GM12892 (cell line): ENCODE measurements at regions not wholly inside any gene's neighbourhood (a gene's known extent, or its start where the extent isn't known, plus 50 kb on each side); places are given as distances from the start of the nearest gene placed in this dataset.

Experiments
- DNase-seq: peaks from one replicate; pipeline ENCODE4 v3.0.0; 2011; ENCODE audit not compliant: insufficient read length
- FAIRE-seq: peaks from 2 replicates; lab custom pipeline; 2011; peaks lifted over from hg19 to GRCh38; lab: Jason Lieb, UNC
- POLR2A ChIP-seq: IDR thresholded peaks from 2 replicates; pipeline ENCODE4 v1.6.1; 2011; ENCODE audit warnings: low read depth, low read length, control low read depth
- POLR2AphosphoS5 ChIP-seq: IDR thresholded peaks from 2 replicates; pipeline ENCODE4 v1.6.1; 2011; ENCODE audit warnings: low read depth, low read length, control low read depth
- TAF1 ChIP-seq: IDR thresholded peaks from 2 replicates; pipeline ENCODE4 v1.6.1; 2011; ENCODE audit warnings: low read depth, mild to moderate bottlenecking, control low read depth, low read length, borderline replicate concordance

DNA sequence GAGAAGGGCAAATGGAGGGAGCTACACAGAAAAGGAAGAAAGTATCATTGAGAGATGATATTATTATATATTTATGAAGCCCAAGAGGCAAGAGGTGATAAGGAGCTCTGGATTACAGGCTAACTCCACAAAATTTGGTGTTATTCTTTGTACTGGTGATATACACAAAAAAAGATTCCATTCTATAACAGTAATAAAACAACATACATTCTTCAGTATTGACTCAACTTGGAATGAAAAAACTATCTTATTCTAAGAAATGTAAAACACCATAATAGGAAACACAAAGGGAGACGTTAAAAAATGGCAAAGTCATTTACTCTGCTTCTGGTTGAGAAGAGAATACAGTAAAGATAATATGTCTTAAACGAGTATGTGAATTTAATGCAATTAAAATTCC lies 99.4 kb downstream of the TEX35 start:
- FAIRE-seq (no peak), DNase-seq (no peak)
- TF ChIP-seq TAF1 = no peak
- TF ChIP-seq POLR2A = no peak
- TF ChIP-seq POLR2AphosphoS5 = no peak

DNA sequence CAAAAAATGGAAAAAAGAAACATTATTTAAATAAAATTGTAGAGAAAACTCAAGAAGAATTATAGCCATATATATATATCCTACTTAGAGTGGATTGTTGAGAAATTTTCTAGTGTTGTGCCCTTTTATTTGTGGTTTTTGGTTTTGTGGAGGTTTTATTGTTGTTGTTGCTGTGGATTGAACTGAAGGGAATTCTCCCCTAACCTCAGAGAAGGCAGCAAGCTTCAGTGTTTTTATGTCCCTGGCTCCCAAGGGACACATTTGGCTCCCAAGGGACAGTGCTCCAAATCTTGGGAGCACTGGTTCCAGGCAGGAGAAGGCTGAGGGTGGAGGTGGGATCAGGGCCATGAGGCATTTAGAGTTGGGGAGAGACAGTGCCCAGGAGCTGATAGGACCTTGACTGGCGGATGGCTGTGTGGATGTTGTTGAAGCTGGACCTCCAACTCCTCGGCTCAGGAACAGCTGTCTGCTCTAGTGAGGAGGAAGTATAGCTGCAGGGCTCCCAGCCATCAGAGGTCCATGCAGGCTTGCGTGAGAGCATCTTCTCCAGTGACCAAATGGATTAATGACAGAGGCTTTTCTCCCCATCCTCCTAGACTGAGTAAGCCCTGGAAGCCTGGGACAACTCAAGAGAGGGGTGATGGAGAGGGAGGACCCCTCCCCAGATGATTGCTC lies 100.5 kb downstream of the TEX35 start:
- FAIRE-seq = no peak
- no peak for DNase-seq
- no peak for TF ChIP-seq POLR2AphosphoS5
- TF ChIP-seq TAF1 = no peak
- no peak for TF ChIP-seq POLR2A

DNA sequence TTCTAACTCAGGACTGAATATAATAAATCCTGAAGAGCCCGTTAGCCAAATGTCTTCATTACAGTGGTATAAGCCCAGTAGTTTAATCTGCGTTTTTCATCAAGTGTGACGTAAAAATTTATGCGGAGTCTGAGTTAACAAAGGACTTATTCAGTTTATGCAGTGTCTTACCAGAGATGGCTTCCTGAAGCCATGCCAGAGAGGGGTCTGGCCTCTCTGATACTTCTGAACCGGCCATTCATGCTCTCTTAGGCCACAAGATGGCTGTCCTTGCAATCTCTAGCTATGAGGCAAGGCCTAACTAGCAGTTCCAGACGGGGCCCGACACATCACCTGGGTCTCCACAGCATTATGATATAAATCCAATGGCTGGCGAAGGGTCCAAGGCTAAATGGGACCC lies 101.4 kb downstream of the TEX35 start:
- no peak for DNase-seq
- TF ChIP-seq POLR2AphosphoS5 (no peak), POLR2A (no peak), TAF1 (no peak)
- no peak for FAIRE-seq

DNA sequence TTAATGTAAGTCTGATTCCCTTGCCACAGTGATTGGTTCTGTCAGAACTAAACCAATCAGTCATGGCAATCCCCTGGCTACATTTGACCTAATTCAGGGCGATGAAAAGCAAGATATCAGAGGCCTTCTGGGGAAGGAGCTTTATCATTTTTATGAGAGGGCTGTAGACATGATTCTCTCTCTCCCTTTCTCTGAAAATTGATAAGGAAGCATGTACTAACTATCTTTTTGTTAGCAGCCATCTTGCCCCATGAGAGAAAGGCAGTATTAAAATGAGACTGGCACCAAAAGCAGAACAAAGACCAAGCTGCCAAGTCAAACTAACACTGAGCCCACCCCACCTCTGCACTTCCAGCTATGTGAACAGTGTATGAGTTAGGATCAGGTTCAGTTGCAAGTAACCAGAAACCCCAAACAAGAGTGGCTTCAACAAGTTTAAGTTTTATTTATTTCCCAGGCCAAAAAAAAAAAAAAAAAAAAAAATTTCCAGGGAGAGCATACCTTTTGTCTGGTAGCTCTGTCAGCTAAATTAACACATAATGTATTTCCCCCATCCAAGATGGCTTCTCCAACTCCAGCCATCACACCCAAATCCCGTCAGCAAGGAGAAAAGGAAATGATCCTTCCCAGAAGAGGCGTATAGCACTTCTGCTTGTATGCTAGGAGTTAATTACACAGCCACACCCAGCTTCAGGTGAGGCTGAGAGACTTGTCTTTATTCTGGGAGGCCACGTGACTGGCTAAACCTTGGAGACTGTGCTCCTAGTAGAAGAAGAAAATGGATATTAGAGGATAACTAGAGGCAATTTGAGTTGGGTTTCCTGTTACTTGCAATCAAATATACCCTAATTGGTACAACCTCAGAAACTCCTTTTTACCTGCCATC lies 105.8 kb upstream of the RALGPS2 start:
- TF ChIP-seq POLR2AphosphoS5 (no peak), TAF1 (no peak), POLR2A (no peak)
- FAIRE-seq (no peak), DNase-seq (no peak)

DNA sequence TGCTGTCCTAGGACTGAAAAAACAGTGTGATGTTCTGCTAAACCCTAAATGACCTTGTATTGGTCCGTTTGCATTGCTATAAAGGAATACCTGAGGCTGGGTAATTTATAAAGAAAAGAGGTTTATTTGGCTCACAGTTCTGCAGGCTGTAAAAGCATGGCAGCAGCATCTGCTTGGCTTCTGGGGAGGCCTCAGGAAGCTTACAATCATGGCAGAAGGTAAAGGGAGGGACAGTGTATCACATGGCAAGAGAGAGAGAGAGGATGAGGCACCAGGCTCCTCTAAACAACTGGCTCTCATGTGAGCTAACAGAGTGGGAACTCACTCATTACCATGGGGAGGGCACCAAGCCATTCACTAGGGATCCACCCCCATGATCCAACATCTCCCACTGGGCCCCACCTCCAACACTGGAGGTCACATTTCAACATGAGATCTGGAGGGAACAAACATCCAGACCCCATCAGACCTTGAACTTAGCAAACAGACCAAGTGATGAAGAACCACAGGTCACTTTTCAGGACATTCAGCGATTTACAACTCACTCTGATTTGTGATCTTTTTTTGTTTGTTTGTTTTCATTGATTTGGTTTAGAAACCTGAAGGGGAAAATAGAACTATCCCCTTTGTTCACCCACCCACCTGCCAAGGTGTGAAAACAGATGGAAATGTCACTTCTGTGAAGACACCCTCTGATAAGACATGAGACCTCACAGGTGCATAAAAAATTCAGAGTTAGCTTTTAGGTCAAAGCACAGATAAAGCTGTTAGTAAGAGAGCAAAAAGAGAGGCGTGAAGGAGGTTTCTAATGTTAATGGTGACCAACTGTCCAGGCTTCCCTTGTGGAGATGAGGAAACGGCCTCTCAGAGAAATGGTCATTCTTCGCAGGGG lies 104.2 kb upstream of the RALGPS2 start:
- FAIRE-seq (no peak), DNase-seq (no peak)
- TF ChIP-seq POLR2AphosphoS5 (no peak), POLR2A (no peak)

DNA sequence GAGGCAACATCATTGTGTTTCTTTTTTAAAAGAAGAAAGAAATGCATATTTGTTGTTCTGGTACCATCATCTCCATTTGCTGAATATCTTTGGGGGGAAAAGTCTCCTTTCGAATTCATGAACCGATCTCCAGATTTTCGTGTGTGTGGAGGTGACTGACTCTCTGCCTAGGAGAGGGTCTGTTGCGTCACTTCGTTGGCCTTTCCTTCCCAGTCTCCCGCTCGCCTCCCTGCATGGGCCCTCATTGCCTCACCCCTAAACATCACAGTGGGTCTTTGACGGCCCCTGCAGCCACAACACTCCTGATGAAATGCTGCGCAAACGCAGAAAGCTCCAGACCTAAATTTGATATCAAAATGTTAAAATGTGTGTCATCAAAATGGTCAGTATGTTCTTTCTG lies 103.2 kb upstream of the RALGPS2 start:
- DNase-seq (no peak), FAIRE-seq (no peak)
- TF ChIP-seq POLR2A = no peak
- no peak for TF ChIP-seq POLR2AphosphoS5

DNA sequence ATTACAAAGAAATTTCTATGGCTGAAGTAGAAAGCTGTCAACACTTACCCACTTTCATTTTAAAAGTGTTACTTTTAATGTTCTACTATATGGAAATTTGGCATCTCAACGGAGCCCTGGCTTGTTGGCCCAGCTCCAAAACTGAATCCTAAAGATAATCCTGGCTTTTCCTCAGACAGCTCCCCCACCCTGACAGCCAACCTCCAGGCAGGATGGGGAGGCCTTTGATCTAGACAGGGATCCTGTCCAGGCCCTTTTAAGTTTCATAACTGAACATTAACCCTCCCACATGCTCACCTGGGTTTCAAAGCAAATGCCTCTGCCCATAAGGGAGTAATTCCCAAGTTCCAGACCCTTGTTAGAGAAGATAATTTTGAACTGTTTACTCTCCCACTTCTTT lies 99.3 kb upstream of the RALGPS2 start:
- no peak for DNase-seq
- FAIRE-seq = no peak
- no peak for TF ChIP-seq POLR2AphosphoS5
- TF ChIP-seq POLR2A = no peak
- no peak for TF ChIP-seq TAF1

DNA sequence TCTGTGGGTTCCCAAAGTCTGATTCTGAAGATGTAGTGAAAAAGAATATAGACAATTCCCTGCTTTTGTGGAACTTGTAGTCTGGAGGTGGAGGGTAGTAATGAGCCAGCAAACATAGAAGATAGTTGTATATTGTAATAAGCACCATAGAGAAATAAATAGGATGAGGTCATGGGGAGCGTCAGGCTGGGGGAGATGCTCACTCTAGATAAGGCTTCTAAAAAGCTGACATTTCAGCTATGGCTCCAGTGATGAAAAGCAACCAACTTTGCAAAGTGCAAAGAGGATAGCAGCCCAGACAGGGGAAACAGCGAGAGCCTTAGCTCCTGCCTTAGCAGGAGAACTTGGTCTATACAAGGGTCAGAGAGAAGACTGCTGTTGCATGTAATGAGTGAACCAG lies 98.0 kb upstream of the RALGPS2 start:
- DNase-seq (no peak), FAIRE-seq (no peak)
- TF ChIP-seq POLR2AphosphoS5 = no peak
- no peak for TF ChIP-seq TAF1
- no peak for TF ChIP-seq POLR2A

DNA sequence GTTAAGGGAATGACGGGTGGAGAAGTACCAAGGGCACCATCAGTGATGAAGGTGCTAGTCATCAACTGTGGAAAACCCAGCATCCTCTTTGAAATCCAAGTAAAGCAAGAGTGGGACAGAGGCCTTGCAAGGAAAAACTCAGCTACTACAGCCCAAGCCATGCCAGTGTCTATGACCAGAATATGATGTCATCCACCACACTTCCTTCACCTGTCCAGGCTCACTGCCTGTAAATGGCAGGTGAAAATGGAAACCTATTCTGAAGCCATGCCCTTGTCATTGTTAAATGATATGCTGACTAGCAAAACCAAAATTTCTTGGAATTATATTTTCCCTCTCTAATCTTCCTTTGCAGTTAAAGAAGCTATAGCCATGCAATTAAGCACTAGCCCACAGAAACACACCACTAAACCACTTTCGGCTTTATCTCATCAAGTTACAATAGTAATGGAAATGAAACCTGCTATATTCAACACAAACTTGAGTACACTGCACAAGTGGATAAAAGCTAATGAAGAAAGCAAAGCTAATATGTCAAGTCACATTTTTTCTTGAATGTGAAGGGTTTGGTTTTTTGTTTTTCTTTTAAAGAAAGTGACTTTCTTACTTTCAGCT lies 96.3 kb upstream of the RALGPS2 start:
- TF ChIP-seq POLR2AphosphoS5 (no peak), POLR2A (no peak), TAF1 (no peak)
- FAIRE-seq = no peak
- DNase-seq = no peak

DNA sequence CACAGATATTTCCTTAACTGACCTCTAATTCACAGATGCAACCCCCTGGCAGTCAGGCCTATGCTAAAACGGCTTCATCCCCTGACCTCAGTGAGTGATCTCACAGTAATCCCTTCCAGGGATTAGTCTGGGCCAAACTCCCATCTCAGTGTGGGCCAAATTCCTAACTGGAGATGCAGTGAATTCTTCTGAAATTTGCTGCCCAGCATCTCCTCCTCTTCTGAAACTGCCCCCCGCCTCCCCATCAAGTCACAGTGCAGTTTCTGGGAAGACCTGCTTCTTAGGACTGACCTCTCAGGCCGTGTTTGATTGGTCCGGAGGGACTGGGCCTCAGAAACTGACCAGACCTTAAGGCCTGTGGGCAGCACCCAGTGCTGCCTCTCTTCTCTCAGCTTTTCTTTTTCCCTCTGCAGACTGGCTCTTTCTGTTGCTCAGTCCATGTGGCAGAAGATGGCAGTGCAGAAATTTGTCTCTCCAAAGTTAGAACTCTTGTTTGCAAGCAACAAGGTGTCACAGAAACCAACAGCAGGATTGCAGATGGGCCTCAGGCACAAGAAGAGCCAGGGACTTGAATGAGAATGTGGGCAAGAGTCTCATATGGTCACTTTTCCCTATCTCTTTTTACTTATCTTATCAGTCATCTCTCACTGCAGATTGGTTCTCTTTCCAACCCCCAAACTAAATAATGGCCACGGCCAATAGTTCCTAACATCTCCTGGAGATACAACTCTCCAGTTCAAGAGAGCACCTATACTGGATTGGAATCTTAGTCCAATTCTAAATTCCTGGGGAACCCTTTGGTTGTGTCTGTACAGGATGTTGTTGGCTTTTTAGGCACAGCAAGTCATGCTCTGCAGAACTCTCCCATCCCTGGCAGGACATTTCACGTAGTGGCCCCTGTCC lies 95.5 kb upstream of the RALGPS2 start:
- no peak for DNase-seq
- TF ChIP-seq POLR2AphosphoS5 = no peak
- TF ChIP-seq POLR2A = no peak
- no peak for TF ChIP-seq TAF1
- FAIRE-seq = no peak
